ENCODE measurements at regions not wholly inside any gene's neighbourhood (a gene's known extent, or its start where the extent isn't known, plus 50 kb on each side); places are given as distances from the start of the nearest gene placed in this dataset.
"Not testable (repeated sequence)": the region's sequence is repeated elsewhere in the genome, so short reads cannot be mapped to it uniquely, and the experiment has no call there.

- peak; percentile 46 for DNase-seq
Measured at GRCh38 chr13:54165581-54166215, 1137.1 kb downstream of the OLFM4 start.

- no peak for DNase-seq
Measured at GRCh38 chr13:54173996-54174395, 1145.4 kb downstream of the OLFM4 start.

- no peak for DNase-seq
Measured at GRCh38 chr13:54175466-54175865, 1146.9 kb downstream of the OLFM4 start.

- DNase-seq, result no peak
Measured at GRCh38 chr13:54177466-54177865, 1148.9 kb downstream of the OLFM4 start.

GRCh38 chr13:54183166-54183565, 1154.6 kb downstream of the OLFM4 start:
- DNase-seq, result no peak

- DNase-seq, result no peak
Measured at GRCh38 chr13:54183728-54184127, 1155.1 kb downstream of the OLFM4 start.

- peak; percentile 25 for DNase-seq
Measured at GRCh38 chr13:54184576-54184975, 1156.0 kb downstream of the OLFM4 start.

GRCh38 chr13:54185101-54185500, 1156.5 kb downstream of the OLFM4 start:
- DNase-seq, result peak; percentile 17

- DNase-seq, result peak; percentile 64
Measured at GRCh38 chr13:54185785-54186184, 1157.2 kb downstream of the OLFM4 start.

- DNase-seq, result no peak
Measured at GRCh38 chr13:54187461-54187860, 1158.8 kb downstream of the OLFM4 start.

- DNase-seq, result peak; percentile 30
Measured at GRCh38 chr13:54194233-54195024, 1165.8 kb downstream of the OLFM4 start.

GRCh38 chr13:54196684-54197083, 1168.1 kb downstream of the OLFM4 start:
- no peak for DNase-seq

- no peak for DNase-seq
Measured at GRCh38 chr13:54198911-54199310, 1170.3 kb downstream of the OLFM4 start.

GRCh38 chr13:54206626-54207025, 1178.0 kb downstream of the OLFM4 start:
- DNase-seq, result no peak

GRCh38 chr13:54210397-54211049, 1181.9 kb downstream of the OLFM4 start:
- no peak for DNase-seq

GRCh38 chr13:54216221-54216620, 1187.6 kb downstream of the OLFM4 start:
- DNase-seq, result no peak

GRCh38 chr13:54226876-54227275, 1198.3 kb downstream of the OLFM4 start:
- no peak for DNase-seq

GRCh38 chr13:54232700-54233099, 1204.1 kb downstream of the OLFM4 start:
- no peak for DNase-seq

GRCh38 chr13:54234607-54235006, 1206.0 kb downstream of the OLFM4 start:
- DNase-seq, result no peak

GRCh38 chr13:54241719-54242118, 1213.1 kb downstream of the OLFM4 start:
- DNase-seq, result peak; percentile 89

- no peak for DNase-seq
Measured at GRCh38 chr13:54248306-54248705, 1219.7 kb downstream of the OLFM4 start.

GRCh38 chr13:54261856-54262255, 1233.2 kb downstream of the OLFM4 start:
- no peak for DNase-seq

GRCh38 chr13:54263868-54264267, 1235.3 kb downstream of the OLFM4 start:
- DNase-seq, result no peak

GRCh38 chr13:54267253-54267668, 1238.6 kb downstream of the OLFM4 start:
- DNase-seq, result not testable (repeated sequence)

Measured in NCI-H146 (cell line).